Rectal smooth muscle tissue (tissue), 1 donor: ENCODE measurements at regions not wholly inside any gene's neighbourhood (a gene's known extent, or its start where the extent isn't known, plus 50 kb on each side); places are given as distances from the start of the nearest gene placed in this dataset.
"Not testable (repeated sequence)": the region's sequence is repeated elsewhere in the genome, so short reads cannot be mapped to it uniquely, and the experiment has no call there.

Experiments used
- H3K27ac ChIP-seq: one replicate; pipeline ENCODE4 v1.7.0; 2013; ENCODE audit warnings: low read depth, low read length, inconsistent platforms
- H3K27me3 ChIP-seq: one replicate; pipeline ENCODE4 v1.7.0; 2013; ENCODE audit warnings: low read length; ENCODE audit not compliant: control insufficient read depth, insufficient read depth
- H3K36me3 ChIP-seq: one replicate; pipeline ENCODE4 v1.7.0; 2013; ENCODE audit warnings: low read length; ENCODE audit not compliant: control insufficient read depth, insufficient read depth
- H3K4me1 ChIP-seq: one replicate; pipeline ENCODE4 v1.7.0; 2013; ENCODE audit warnings: low read length; ENCODE audit not compliant: control insufficient read depth, insufficient read depth
- H3K4me3 ChIP-seq: one replicate; pipeline ENCODE4 v1.7.0; 2013; ENCODE audit warnings: low read length
- H3K9ac ChIP-seq: one replicate; pipeline ENCODE4 v1.7.0; 2013; ENCODE audit warnings: low read length

- H3K4me3 ChIP-seq, H3K36me3 ChIP-seq, H3K9ac ChIP-seq, H3K27ac ChIP-seq, H3K27me3 ChIP-seq, H3K4me1 ChIP-seq: not testable (repeated sequence)
These were observed 64.5 kb upstream of the HTR1E start for GRCh38 chr6:86872810-86873209.

GRCh38 chr6:86871681-86872080 is 65.6 kb upstream of the HTR1E start:
- Histone ChIP-seq H3K9ac (no peak overlapping the region), H3K4me3 (no peak overlapping the region), H3K36me3 (no peaks in the 10 kb centered on the region), H3K27me3 (no peaks in the 10 kb centered on the region), H3K27ac (no peak overlapping the region), H3K4me1 (no peaks in the 10 kb centered on the region)

DNA sequence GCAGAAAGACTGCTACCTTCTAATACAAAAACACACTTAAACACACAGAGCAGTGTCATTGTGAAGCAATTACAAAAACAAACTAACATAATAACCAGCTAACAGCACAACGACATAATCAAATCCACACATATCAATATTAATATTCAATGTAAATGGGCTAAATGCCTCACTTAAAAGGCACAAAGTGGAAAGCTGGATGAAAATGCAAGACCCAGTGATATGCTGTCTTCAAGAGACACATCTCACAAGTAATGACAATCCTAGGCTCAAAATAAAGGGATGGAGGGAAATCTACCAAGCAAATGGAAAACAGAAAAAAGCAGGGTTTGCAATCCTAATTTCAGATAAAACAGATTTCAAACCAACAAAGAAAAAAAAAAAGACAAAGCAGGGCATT is 67.8 kb upstream of the HTR1E start:
- no peak overlapping the region for H3K4me3 ChIP-seq
- H3K4me1 ChIP-seq = no peaks in the 10 kb centered on the region
- H3K9ac ChIP-seq = no peak overlapping the region
- H3K36me3 ChIP-seq = no peaks in the 10 kb centered on the region
- H3K27me3 ChIP-seq = no peaks in the 10 kb centered on the region
- H3K27ac ChIP-seq = no peak overlapping the region

- Histone ChIP-seq H3K4me1 (no peaks in the 10 kb centered on the region), H3K4me3 (no peak overlapping the region), H3K9ac (no peak overlapping the region), H3K27me3 (no peaks in the 10 kb centered on the region), H3K36me3 (no peaks in the 10 kb centered on the region), H3K27ac (no peak overlapping the region)
These were observed 77.8 kb upstream of the HTR1E start for GRCh38 chr6:86859513-86859912.

DNA sequence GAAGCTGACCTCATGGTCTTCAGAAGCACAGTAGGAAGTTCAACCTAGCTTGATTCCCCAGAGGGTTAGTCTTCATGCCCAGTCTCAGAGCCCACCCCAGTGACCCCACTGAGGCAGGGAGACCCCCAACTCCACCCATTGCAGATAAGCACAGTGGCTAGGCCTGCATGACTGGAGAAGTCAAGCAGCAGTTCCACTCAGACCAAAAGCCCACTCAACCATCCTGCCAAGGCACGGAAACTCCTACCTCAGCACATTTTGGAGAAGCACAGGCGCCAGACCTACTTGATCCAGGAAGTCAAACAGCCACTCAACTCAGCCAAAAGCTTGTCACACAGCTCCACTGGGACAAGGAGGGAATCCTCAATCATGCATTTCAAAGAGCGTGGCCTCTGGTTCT is 78.4 kb upstream of the HTR1E start:
- no peaks in the 10 kb centered on the region for H3K4me1 ChIP-seq
- H3K27ac ChIP-seq = no peak overlapping the region
- no peak overlapping the region for H3K4me3 ChIP-seq

DNA sequence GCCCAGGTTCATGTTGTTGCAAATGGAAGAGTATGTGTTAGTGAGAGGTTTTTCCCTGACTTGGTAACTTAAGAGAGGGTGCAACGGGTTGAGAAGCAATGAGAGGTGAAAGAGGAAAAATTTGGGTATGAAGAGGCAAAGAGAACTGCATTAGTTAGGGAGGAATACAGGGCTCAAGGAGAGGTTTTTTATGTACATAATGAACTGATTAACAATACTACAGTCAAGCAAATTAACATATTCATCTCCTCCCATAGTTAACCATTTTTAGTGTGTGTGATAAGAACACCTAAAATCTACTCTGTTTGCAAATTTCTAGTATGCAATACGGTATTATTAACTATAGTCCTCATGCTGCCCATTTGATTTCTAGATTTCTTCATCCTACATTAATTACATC is 79.5 kb upstream of the HTR1E start:
- no peak overlapping the region for H3K4me3 ChIP-seq
- H3K27ac ChIP-seq = no peak overlapping the region
- H3K36me3 ChIP-seq = no peaks in the 10 kb centered on the region
- no peaks in the 10 kb centered on the region for H3K27me3 ChIP-seq
- no peak overlapping the region for H3K9ac ChIP-seq
- no peaks in the 10 kb centered on the region for H3K4me1 ChIP-seq

More for the DNA sequence above, 78.4 kb upstream of the HTR1E start:
- H3K27me3 ChIP-seq = no peaks in the 10 kb centered on the region
- H3K36me3 ChIP-seq = no peaks in the 10 kb centered on the region
- H3K9ac ChIP-seq = no peak overlapping the region

- no peaks in the 10 kb centered on the region for H3K4me1 ChIP-seq
- H3K9ac ChIP-seq = no peak overlapping the region
- H3K27me3 ChIP-seq = no peaks in the 10 kb centered on the region
- H3K27ac ChIP-seq = no peak overlapping the region
- no peaks in the 10 kb centered on the region for H3K36me3 ChIP-seq
- H3K4me3 ChIP-seq = no peak overlapping the region
These were observed 80.3 kb upstream of the HTR1E start for GRCh38 chr6:86856937-86857563.

GRCh38 chr6:86856379-86856778 is 80.9 kb upstream of the HTR1E start:
- Histone ChIP-seq H3K36me3 (no peaks in the 10 kb centered on the region), H3K27ac (no peak overlapping the region), H3K4me1 (no peaks in the 10 kb centered on the region), H3K4me3 (no peak overlapping the region), H3K27me3 (no peaks in the 10 kb centered on the region), H3K9ac (no peak overlapping the region)

GRCh38 chr6:86848986-86849385 is 88.3 kb upstream of the HTR1E start:
- Histone ChIP-seq H3K36me3 (no peaks in the 10 kb centered on the region), H3K9ac (no peak overlapping the region), H3K27me3 (no peaks in the 10 kb centered on the region), H3K27ac (no peak overlapping the region), H3K4me3 (no peak overlapping the region), H3K4me1 (no peaks in the 10 kb centered on the region)

DNA sequence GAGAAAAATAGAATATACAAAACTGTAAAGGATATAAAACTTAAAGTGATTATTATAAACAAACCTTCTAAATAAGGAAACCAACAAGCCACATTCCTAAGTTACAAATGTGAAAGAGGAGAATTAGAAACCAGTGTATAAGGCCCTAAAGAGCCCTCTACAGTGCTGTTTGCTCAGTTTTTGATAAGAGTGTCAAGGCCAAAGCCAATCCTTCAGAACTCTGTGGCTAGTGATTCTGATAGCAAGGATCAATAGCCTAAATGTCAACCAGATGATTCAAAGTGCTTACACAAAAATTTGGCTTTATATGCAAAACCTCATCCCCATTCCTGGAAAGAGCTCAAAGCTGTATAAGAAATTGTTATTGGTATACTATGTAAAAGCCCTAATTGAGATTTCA is 104.6 kb upstream of the HTR1E start:
- no peaks in the 10 kb centered on the region for H3K36me3 ChIP-seq
- H3K27me3 ChIP-seq = no peaks in the 10 kb centered on the region

GRCh38 chr6:86825436-86825835 is 111.9 kb upstream of the HTR1E start:
- no peak overlapping the region for H3K27ac ChIP-seq
- H3K9ac ChIP-seq = no peak overlapping the region
- H3K4me3 ChIP-seq = no peak overlapping the region
- no peaks in the 10 kb centered on the region for H3K27me3 ChIP-seq
- no peaks in the 10 kb centered on the region for H3K36me3 ChIP-seq
- no peaks in the 10 kb centered on the region for H3K4me1 ChIP-seq

More for the DNA sequence above, 104.6 kb upstream of the HTR1E start:
- Histone ChIP-seq H3K4me1 (no peaks in the 10 kb centered on the region), H3K4me3 (no peak overlapping the region), H3K9ac (no peak overlapping the region), H3K27ac (no peak overlapping the region)

- H3K27ac ChIP-seq = no peak overlapping the region
- H3K9ac ChIP-seq = no peak overlapping the region
These were observed 114.6 kb upstream of the HTR1E start for GRCh38 chr6:86822747-86823146.

DNA sequence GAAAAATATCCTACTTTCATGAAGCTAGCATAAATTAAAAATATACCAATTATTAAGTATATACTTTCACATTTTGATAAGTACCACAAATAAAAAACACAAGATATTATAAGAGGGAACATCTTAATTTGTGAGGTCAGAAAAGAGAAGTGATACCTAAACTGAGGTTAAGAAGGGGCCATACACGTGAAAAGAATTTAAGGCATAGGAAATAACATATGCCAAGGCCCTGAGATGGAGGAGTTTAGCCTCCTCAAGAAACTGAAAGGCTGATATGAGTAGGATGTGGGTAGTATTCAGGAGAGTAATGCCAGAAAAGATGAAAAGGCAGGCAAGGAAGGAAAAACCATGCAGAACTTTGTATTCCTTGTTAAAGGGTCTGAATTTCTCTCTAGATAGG is 116.6 kb upstream of the HTR1E start:
- no peaks in the 10 kb centered on the region for H3K4me1 ChIP-seq

More at GRCh38 chr6:86822747-86823146, 114.6 kb upstream of the HTR1E start:
- Histone ChIP-seq H3K27me3 (no peaks in the 10 kb centered on the region), H3K36me3 (no peaks in the 10 kb centered on the region), H3K4me1 (no peaks in the 10 kb centered on the region), H3K4me3 (no peak overlapping the region)

More for the DNA sequence above, 116.6 kb upstream of the HTR1E start:
- Histone ChIP-seq H3K27ac (no peak overlapping the region), H3K9ac (no peak overlapping the region), H3K4me3 (no peak overlapping the region), H3K36me3 (no peaks in the 10 kb centered on the region), H3K27me3 (no peaks in the 10 kb centered on the region)
